AG09309 (cell line): ENCODE measurements at regions not wholly inside any gene's neighbourhood (a gene's known extent, or its start where the extent isn't known, plus 50 kb on each side); places are given as distances from the start of the nearest gene placed in this dataset.

Source experiments
- DNase-seq: peaks from one replicate; pipeline ENCODE4 v3.0.0-alpha.2; 2010; ENCODE audit warnings: low read depth
- H3K4me3 ChIP-seq: 2 replicates; pipeline ENCODE4 v1.5.1; 2011; ENCODE audit warnings: mild to moderate bottlenecking, low read depth, low read length, moderate library complexity; ENCODE audit not compliant: control insufficient read depth
- CTCF ChIP-seq: IDR thresholded peaks from 2 replicates; pipeline ENCODE4 v1.5.1; 2011; ENCODE audit warnings: mild to moderate bottlenecking, low read depth, low read length, inconsistent platforms; ENCODE audit not compliant: insufficient read depth, control insufficient read depth; ENCODE audit errors: missing control alignments

GRCh38 chr12:24541193-24541871 is 407.6 kb downstream of the BCAT1 start:
- no peak for TF ChIP-seq CTCF
- DNase-seq, result no peak
- H3K4me3 ChIP-seq, result no peak overlapping the region

GRCh38 chr12:24539646-24540045 is 409.3 kb downstream of the BCAT1 start:
- no peak for TF ChIP-seq CTCF

GRCh38 chr12:24537083-24537860 is 411.6 kb downstream of the BCAT1 start:
- no peak for DNase-seq
- H3K4me3 ChIP-seq, result no peak overlapping the region
- TF ChIP-seq CTCF, result no peak

More at GRCh38 chr12:24539646-24540045, 409.3 kb downstream of the BCAT1 start:
- H3K4me3 ChIP-seq, result no peak overlapping the region
- DNase-seq, result no peak

GRCh38 chr12:24535334-24536069 is 413.4 kb downstream of the BCAT1 start:
- TF ChIP-seq CTCF, result no peak
- no peak overlapping the region for H3K4me3 ChIP-seq
- DNase-seq, result no peak

GRCh38 chr12:24534622-24535021 is 414.3 kb downstream of the BCAT1 start:
- TF ChIP-seq CTCF, result no peak
- DNase-seq, result no peak
- no peak overlapping the region for H3K4me3 ChIP-seq

GRCh38 chr12:24533716-24534352 is 415.1 kb downstream of the BCAT1 start:
- H3K4me3 ChIP-seq, result no peak overlapping the region
- no peak for TF ChIP-seq CTCF

More at GRCh38 chr12:24533716-24534352, 415.1 kb downstream of the BCAT1 start:
- no peak for DNase-seq
